AG04450 (cell line): ENCODE measurements at regions not wholly inside any gene's neighbourhood (a gene's known extent, or its start where the extent isn't known, plus 50 kb on each side); places are given as distances from the start of the nearest gene placed in this dataset.

Experiments used
- CTCF ChIA-PET: fragments of 300-600, 350-600 bp; formaldehyde crosslinking; extraction: SDS; loops from one replicate; lab custom pipeline; 2022; ENCODE audit warnings: antibody characterized with exemption, inconsistent platforms; lab: Charles Lee
- POLR2A ChIA-PET: fragments of 350-600 bp; formaldehyde crosslinking; extraction: SDS; loops from one replicate; lab custom pipeline; 2021; ENCODE audit warnings: antibody characterized with exemption, inconsistent platforms; lab: Yijun Ruan, JAX
- DNase-seq: peaks from one replicate; pipeline ENCODE4 v3.0.0-alpha.2; 2011; ENCODE audit warnings: low read depth, low spot score
- H3K27ac ChIP-seq: one replicate; pipeline ENCODE4 v1.5.1; 2012; ENCODE audit warnings: low read depth, low read length, control low read depth
- H3K27me3 ChIP-seq: one replicate; pipeline ENCODE4 v1.6.0; 2012; ENCODE audit warnings: low read length; ENCODE audit not compliant: control insufficient read depth, insufficient read depth
- H3K4me3 ChIP-seq: 2 replicates; pipeline ENCODE4 v1.5.1; 2011; ENCODE audit warnings: mild to moderate bottlenecking, low read depth, low read length, control low read depth
- H3K9me3 ChIP-seq: 2 replicates; pipeline ENCODE4 v1.5.1; 2012; ENCODE audit warnings: low read length; ENCODE audit not compliant: control insufficient read depth, insufficient read depth
- CTCF ChIP-seq: IDR thresholded peaks from 2 replicates; pipeline ENCODE4 v1.5.1; 2011; ENCODE audit warnings: low read depth, low read length, control low read depth, inconsistent platforms

- no peak overlapping the region for H3K4me3 ChIP-seq
- POLR2A ChIA-PET: no interaction called here
- TF ChIP-seq CTCF: no peak
Observed at GRCh38 chr13:38483623-38484022, 134.0 kb downstream of the UFM1 start.

GRCh38 chr13:38490657-38491056 lies 141.0 kb downstream of the UFM1 start:
- TF ChIP-seq CTCF: no peak
- POLR2A ChIA-PET: no interaction called here
- no peaks in the 10 kb centered on the region for H3K27me3 ChIP-seq
- no peak for DNase-seq
- no peaks in the 10 kb centered on the region for H3K9me3 ChIP-seq
- no peak overlapping the region for H3K4me3 ChIP-seq
- no peak overlapping the region for H3K27ac ChIP-seq
- CTCF ChIA-PET: no interaction called here

More at GRCh38 chr13:38483623-38484022, 134.0 kb downstream of the UFM1 start:
- no peaks in the 10 kb centered on the region for H3K9me3 ChIP-seq
- no peak for DNase-seq
- H3K27ac ChIP-seq: no peak overlapping the region
- CTCF ChIA-PET: no interaction called here
- H3K27me3 ChIP-seq: no peaks in the 10 kb centered on the region

- ChIA-PET POLR2A (no interaction called here), CTCF (no interaction called here)
- H3K27me3 ChIP-seq: no peaks in the 10 kb centered on the region
- no peak overlapping the region for H3K27ac ChIP-seq
- no peak overlapping the region for H3K4me3 ChIP-seq
- DNase-seq: no peak
- H3K9me3 ChIP-seq: no peaks in the 10 kb centered on the region
- TF ChIP-seq CTCF: no peak
Observed at GRCh38 chr13:38494445-38494844, 144.8 kb downstream of the UFM1 start.

GRCh38 chr13:38496917-38497316 lies 147.3 kb downstream of the UFM1 start:
- Histone ChIP-seq H3K27me3 (no peaks in the 10 kb centered on the region), H3K4me3 (no peak overlapping the region), H3K9me3 (no peaks in the 10 kb centered on the region), H3K27ac (no peak overlapping the region)
- CTCF ChIA-PET: no interaction called here
- no peak for DNase-seq
- TF ChIP-seq CTCF: no peak
- POLR2A ChIA-PET: no interaction called here

GRCh38 chr13:38498271-38498670 lies 148.6 kb downstream of the UFM1 start:
- Histone ChIP-seq H3K27me3 (no peaks in the 10 kb centered on the region), H3K27ac (no peak overlapping the region), H3K9me3 (no peaks in the 10 kb centered on the region), H3K4me3 (no peak overlapping the region)
- no peak for DNase-seq
- TF ChIP-seq CTCF: no peak
- CTCF ChIA-PET: no interaction called here
- POLR2A ChIA-PET: no interaction called here
